ENCODE measurements at regions not wholly inside any gene's neighbourhood (a gene's known extent, or its start where the extent isn't known, plus 50 kb on each side); places are given as distances from the start of the nearest gene placed in this dataset.

- H4K20me1 ChIP-seq (ENCODE audit: insufficient read depth, poor library complexity, severe bottlenecking): no peaks in the 10 kb centered on the region
- H3K27ac ChIP-seq: no peak overlapping the region
- WGBS (ENCODE audit: low lambda C conversion rate, missing lambda C conversion rate): 78% methylated on average over 2 of the region's 2 CpGs
- no peak overlapping the region for H2AFZ ChIP-seq
- H3K79me2 ChIP-seq: no peaks in the 10 kb centered on the region
- H3K9me3 ChIP-seq (ENCODE audit: low read depth): no peaks in the 10 kb centered on the region
- TF ChIP-seq, protein P1, sequence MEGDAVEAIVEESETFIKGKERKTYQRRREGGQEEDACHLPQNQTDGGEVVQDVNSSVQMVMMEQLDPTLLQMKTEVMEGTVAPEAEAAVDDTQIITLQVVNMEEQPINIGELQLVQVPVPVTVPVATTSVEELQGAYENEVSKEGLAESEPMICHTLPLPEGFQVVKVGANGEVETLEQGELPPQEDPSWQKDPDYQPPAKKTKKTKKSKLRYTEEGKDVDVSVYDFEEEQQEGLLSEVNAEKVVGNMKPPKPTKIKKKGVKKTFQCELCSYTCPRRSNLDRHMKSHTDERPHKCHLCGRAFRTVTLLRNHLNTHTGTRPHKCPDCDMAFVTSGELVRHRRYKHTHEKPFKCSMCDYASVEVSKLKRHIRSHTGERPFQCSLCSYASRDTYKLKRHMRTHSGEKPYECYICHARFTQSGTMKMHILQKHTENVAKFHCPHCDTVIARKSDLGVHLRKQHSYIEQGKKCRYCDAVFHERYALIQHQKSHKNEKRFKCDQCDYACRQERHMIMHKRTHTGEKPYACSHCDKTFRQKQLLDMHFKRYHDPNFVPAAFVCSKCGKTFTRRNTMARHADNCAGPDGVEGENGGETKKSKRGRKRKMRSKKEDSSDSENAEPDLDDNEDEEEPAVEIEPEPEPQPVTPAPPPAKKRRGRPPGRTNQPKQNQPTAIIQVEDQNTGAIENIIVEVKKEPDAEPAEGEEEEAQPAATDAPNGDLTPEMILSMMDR (IDR thresholded peaks at IDR 0.05; ENCODE audit: poor library complexity): no peak
- TF ChIP-seq EZH2phosphoT487 (IDR thresholded peaks at IDR 0.05; ENCODE audit: low read depth, severe bottlenecking, unreplicated experiment): no peak
- no peak for TF ChIP-seq EZH2 (IDR thresholded peaks at IDR 0.05; ENCODE audit: borderline replicate concordance)
- no peaks in the 10 kb centered on the region for H3K4me1 ChIP-seq (ENCODE audit: insufficient read depth)
- no peaks in the 10 kb centered on the region for H3K27me3 ChIP-seq
- no peak overlapping the region for H3K4me2 ChIP-seq
- H3K36me3 ChIP-seq (replicated peaks; ENCODE audit: insufficient read depth, low read depth): no peaks in the 10 kb centered on the region
- no peak for DNase-seq (ENCODE audit: low spot score)
- no peak overlapping the region for H3K4me3 ChIP-seq
- H3K9me2 ChIP-seq (replicated peaks; ENCODE audit: insufficient read depth): no peaks in the 10 kb centered on the region
These were observed 188.1 kb upstream of the NRXN1 start for GRCh38 chr2:51220080-51220479.

GRCh38 chr2:51219468-51219867 is 187.5 kb upstream of the NRXN1 start:
- 47% methylated on average over 4 of the region's 4 CpGs for WGBS (ENCODE audit: low lambda C conversion rate, missing lambda C conversion rate)
- H3K9me3 ChIP-seq (ENCODE audit: low read depth): no peaks in the 10 kb centered on the region
- H3K4me3 ChIP-seq: no peak overlapping the region
- no peaks in the 10 kb centered on the region for H3K27me3 ChIP-seq
- no peak overlapping the region for H3K27ac ChIP-seq
- H2AFZ ChIP-seq: no peak overlapping the region
- no peaks in the 10 kb centered on the region for H4K20me1 ChIP-seq (ENCODE audit: insufficient read depth, poor library complexity, severe bottlenecking)
- TF ChIP-seq, protein P1 (IDR thresholded peaks at IDR 0.05; ENCODE audit: poor library complexity): no peak
- TF ChIP-seq EZH2phosphoT487 (IDR thresholded peaks at IDR 0.05; ENCODE audit: low read depth, severe bottlenecking, unreplicated experiment): no peak
- TF ChIP-seq EZH2 (IDR thresholded peaks at IDR 0.05; ENCODE audit: borderline replicate concordance): no peak
- H3K36me3 ChIP-seq (replicated peaks; ENCODE audit: insufficient read depth, low read depth): no peaks in the 10 kb centered on the region
- no peaks in the 10 kb centered on the region for H3K9me2 ChIP-seq (replicated peaks; ENCODE audit: insufficient read depth)
- no peaks in the 10 kb centered on the region for H3K4me1 ChIP-seq (ENCODE audit: insufficient read depth)
- no peaks in the 10 kb centered on the region for H3K79me2 ChIP-seq
- DNase-seq (ENCODE audit: low spot score): no peak
- H3K4me2 ChIP-seq: no peak overlapping the region

GRCh38 chr2:51218047-51218446 is 186.1 kb upstream of the NRXN1 start:
- H3K9me3 ChIP-seq (ENCODE audit: low read depth): no peaks in the 10 kb centered on the region
- TF ChIP-seq, protein P1 (IDR thresholded peaks at IDR 0.05; ENCODE audit: poor library complexity): no peak
- TF ChIP-seq EZH2phosphoT487 (IDR thresholded peaks at IDR 0.05; ENCODE audit: low read depth, severe bottlenecking, unreplicated experiment) (no peak), EZH2 (IDR thresholded peaks at IDR 0.05; ENCODE audit: borderline replicate concordance) (no peak)
- H4K20me1 ChIP-seq (ENCODE audit: insufficient read depth, poor library complexity, severe bottlenecking): no peaks in the 10 kb centered on the region
- H3K4me3 ChIP-seq: no peak overlapping the region
- H3K79me2 ChIP-seq: no peaks in the 10 kb centered on the region
- H3K36me3 ChIP-seq (replicated peaks; ENCODE audit: insufficient read depth, low read depth): no peaks in the 10 kb centered on the region
- WGBS (ENCODE audit: low lambda C conversion rate, missing lambda C conversion rate): 95% methylated on average over 1 of the region's 1 CpG
- H3K27ac ChIP-seq: no peak overlapping the region
- H3K4me2 ChIP-seq: no peak overlapping the region
- no peak overlapping the region for H2AFZ ChIP-seq
- H3K4me1 ChIP-seq (ENCODE audit: insufficient read depth): no peaks in the 10 kb centered on the region
- no peaks in the 10 kb centered on the region for H3K9me2 ChIP-seq (replicated peaks; ENCODE audit: insufficient read depth)
- H3K27me3 ChIP-seq: no peaks in the 10 kb centered on the region
- no peak for DNase-seq (ENCODE audit: low spot score)

DNA sequence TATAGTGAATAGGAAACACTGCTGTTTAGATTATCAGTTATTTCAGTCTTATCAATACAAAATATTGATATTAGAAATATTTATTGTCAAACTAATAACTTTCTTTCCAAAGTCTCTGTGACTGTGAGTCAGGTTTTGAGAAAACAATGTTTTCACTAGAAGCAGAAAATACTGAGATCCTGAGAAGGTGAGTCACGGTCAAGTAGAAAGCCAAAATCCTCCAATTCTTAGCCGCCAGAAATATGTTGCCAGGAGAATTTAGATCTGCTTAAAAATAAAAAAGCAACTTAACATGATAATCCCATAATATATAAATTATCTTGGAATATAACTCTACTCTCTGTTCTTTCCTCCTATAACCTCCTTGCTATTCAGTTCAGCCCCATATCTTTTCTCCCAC is 181.9 kb upstream of the NRXN1 start:
- Histone ChIP-seq H3K4me3 (no peak overlapping the region), H3K79me2 (no peaks in the 10 kb centered on the region), H3K36me3 (replicated peaks; ENCODE audit: insufficient read depth, low read depth) (no peaks in the 10 kb centered on the region), H3K27me3 (no peaks in the 10 kb centered on the region), H3K27ac (no peak overlapping the region), H2AFZ (no peak overlapping the region), H3K9me3 (ENCODE audit: low read depth) (no peaks in the 10 kb centered on the region), H3K9me2 (replicated peaks; ENCODE audit: insufficient read depth) (no peaks in the 10 kb centered on the region), H4K20me1 (ENCODE audit: insufficient read depth, poor library complexity, severe bottlenecking) (no peaks in the 10 kb centered on the region), H3K4me2 (no peak overlapping the region), H3K4me1 (ENCODE audit: insufficient read depth) (no peaks in the 10 kb centered on the region)
- TF ChIP-seq EZH2phosphoT487 (IDR thresholded peaks at IDR 0.05; ENCODE audit: low read depth, severe bottlenecking, unreplicated experiment): no peak
- TF ChIP-seq EZH2 (IDR thresholded peaks at IDR 0.05; ENCODE audit: borderline replicate concordance): no peak
- TF ChIP-seq, protein P1 (IDR thresholded peaks at IDR 0.05; ENCODE audit: poor library complexity): no peak
- no peak for DNase-seq (ENCODE audit: low spot score)
- WGBS (ENCODE audit: low lambda C conversion rate, missing lambda C conversion rate): 94% methylated on average over 2 of the region's 2 CpGs
